ENCODE measurements at regions not wholly inside any gene's neighbourhood (a gene's known extent, or its start where the extent isn't known, plus 50 kb on each side); places are given as distances from the start of the nearest gene placed in this dataset.
"Not testable (repeated sequence)": the region's sequence is repeated elsewhere in the genome, so short reads cannot be mapped to it uniquely, and the experiment has no call there.

DNA sequence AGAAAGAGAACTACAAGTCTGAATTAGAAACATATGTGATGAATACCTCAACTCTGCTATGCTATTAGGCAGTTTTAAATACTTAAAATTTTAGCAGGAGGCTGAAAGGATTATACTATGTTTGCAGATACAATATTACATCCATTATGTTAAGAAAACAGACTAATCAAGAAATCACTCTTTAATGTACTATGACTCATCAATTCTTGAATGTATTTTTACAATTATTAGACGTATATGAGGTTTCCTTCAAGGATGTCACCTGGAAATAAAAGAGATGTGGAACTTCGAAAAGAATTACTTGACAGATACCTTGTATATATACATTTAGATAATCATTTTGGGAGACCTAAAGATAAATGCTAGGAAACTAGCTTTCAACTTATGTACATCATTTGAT is 835.6 kb upstream of the MIR17HG start:
- H3K4me1 ChIP-seq (ENCODE audit: insufficient read depth), result no peaks in the 10 kb centered on the region
- no peak overlapping the region for H3K4me2 ChIP-seq
- no peaks in the 10 kb centered on the region for H3K9me3 ChIP-seq (ENCODE audit: low read depth)
- no peak overlapping the region for H3K27ac ChIP-seq
- TF ChIP-seq EZH2phosphoT487 (IDR thresholded peaks at IDR 0.05; ENCODE audit: low read depth, severe bottlenecking, unreplicated experiment) (no peak), EZH2 (IDR thresholded peaks at IDR 0.05; ENCODE audit: borderline replicate concordance) (no peak)
- TF ChIP-seq, protein P1, sequence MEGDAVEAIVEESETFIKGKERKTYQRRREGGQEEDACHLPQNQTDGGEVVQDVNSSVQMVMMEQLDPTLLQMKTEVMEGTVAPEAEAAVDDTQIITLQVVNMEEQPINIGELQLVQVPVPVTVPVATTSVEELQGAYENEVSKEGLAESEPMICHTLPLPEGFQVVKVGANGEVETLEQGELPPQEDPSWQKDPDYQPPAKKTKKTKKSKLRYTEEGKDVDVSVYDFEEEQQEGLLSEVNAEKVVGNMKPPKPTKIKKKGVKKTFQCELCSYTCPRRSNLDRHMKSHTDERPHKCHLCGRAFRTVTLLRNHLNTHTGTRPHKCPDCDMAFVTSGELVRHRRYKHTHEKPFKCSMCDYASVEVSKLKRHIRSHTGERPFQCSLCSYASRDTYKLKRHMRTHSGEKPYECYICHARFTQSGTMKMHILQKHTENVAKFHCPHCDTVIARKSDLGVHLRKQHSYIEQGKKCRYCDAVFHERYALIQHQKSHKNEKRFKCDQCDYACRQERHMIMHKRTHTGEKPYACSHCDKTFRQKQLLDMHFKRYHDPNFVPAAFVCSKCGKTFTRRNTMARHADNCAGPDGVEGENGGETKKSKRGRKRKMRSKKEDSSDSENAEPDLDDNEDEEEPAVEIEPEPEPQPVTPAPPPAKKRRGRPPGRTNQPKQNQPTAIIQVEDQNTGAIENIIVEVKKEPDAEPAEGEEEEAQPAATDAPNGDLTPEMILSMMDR (IDR thresholded peaks at IDR 0.05; ENCODE audit: poor library complexity), result no peak
- H3K9me2 ChIP-seq (replicated peaks; ENCODE audit: insufficient read depth), result no peaks in the 10 kb centered on the region
- no peak overlapping the region for H3K4me3 ChIP-seq
- 59% methylated on average over 2 of the region's 2 CpGs for WGBS (ENCODE audit: low lambda C conversion rate, missing lambda C conversion rate)
- H3K36me3 ChIP-seq (replicated peaks; ENCODE audit: insufficient read depth, low read depth), result no peaks in the 10 kb centered on the region
- no peaks in the 10 kb centered on the region for H3K79me2 ChIP-seq
- no peaks in the 10 kb centered on the region for H3K27me3 ChIP-seq
- H2AFZ ChIP-seq, result no peak overlapping the region
- no peaks in the 10 kb centered on the region for H4K20me1 ChIP-seq (ENCODE audit: insufficient read depth, poor library complexity, severe bottlenecking)
- no peak for DNase-seq (ENCODE audit: low spot score)

DNA sequence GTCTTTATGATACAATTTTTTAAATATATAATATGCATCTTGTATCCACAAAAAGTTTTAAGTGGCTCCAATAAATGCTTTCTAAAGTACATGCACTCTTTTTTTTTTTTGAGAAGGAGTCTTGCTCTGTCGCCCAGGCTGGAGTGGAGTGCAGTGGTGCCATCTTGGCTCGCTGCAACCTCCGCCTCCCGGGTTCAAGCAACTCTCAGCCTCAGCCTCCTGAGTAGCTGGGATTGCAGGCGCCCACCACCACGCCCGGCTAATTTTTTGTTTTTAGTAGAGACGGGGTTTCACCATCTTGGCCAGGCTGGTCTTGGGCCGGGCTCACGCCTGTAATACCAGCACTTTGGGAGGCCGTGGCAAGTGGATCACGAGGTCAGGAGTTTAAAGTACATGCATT is 832.8 kb upstream of the MIR17HG start:
- not testable (repeated sequence) for H3K27ac ChIP-seq; H2AFZ ChIP-seq; H3K36me3 ChIP-seq (replicated peaks; ENCODE audit: insufficient read depth, low read depth); H3K4me1 ChIP-seq (ENCODE audit: insufficient read depth); H3K4me2 ChIP-seq; DNase-seq (ENCODE audit: low spot score); H3K79me2 ChIP-seq; H3K9me2 ChIP-seq (replicated peaks; ENCODE audit: insufficient read depth); H3K9me3 ChIP-seq (ENCODE audit: low read depth); H4K20me1 ChIP-seq (ENCODE audit: insufficient read depth, poor library complexity, severe bottlenecking); H3K4me3 ChIP-seq; H3K27me3 ChIP-seq
- WGBS (ENCODE audit: low lambda C conversion rate, missing lambda C conversion rate), result 96% methylated on average over 12 of the region's 12 CpGs

DNA sequence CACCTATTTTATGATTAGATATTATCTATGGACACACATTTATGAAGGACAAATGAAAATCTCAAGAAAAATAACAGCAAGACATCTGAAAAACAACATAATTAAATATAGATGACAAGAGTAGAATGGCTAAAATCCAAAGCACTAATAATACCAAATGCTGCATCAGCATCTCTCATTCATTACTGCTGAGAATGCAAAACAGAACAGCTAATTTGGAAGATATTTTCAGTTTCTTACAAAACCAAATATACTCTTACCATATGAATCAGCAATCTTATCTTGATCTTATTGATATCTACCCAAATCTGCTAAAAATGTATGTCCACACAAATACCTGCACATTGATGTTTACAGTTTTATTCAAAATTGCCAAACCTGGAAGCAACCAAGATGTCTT is 829.1 kb upstream of the MIR17HG start:
- Histone ChIP-seq H3K27me3 (no peaks in the 10 kb centered on the region), H4K20me1 (ENCODE audit: insufficient read depth, poor library complexity, severe bottlenecking) (no peaks in the 10 kb centered on the region), H2AFZ (no peak overlapping the region), H3K4me2 (no peak overlapping the region), H3K79me2 (no peaks in the 10 kb centered on the region), H3K4me3 (no peak overlapping the region), H3K9me3 (ENCODE audit: low read depth) (no peaks in the 10 kb centered on the region), H3K27ac (no peak overlapping the region), H3K36me3 (replicated peaks; ENCODE audit: insufficient read depth, low read depth) (no peaks in the 10 kb centered on the region), H3K4me1 (ENCODE audit: insufficient read depth) (no peaks in the 10 kb centered on the region), H3K9me2 (replicated peaks; ENCODE audit: insufficient read depth) (no peaks in the 10 kb centered on the region)
- TF ChIP-seq, protein P1 (IDR thresholded peaks at IDR 0.05; ENCODE audit: poor library complexity), result no peak
- no peak for TF ChIP-seq EZH2 (IDR thresholded peaks at IDR 0.05; ENCODE audit: borderline replicate concordance)
- TF ChIP-seq EZH2phosphoT487 (IDR thresholded peaks at IDR 0.05; ENCODE audit: low read depth, severe bottlenecking, unreplicated experiment), result no peak
- no peak for DNase-seq (ENCODE audit: low spot score)

DNA sequence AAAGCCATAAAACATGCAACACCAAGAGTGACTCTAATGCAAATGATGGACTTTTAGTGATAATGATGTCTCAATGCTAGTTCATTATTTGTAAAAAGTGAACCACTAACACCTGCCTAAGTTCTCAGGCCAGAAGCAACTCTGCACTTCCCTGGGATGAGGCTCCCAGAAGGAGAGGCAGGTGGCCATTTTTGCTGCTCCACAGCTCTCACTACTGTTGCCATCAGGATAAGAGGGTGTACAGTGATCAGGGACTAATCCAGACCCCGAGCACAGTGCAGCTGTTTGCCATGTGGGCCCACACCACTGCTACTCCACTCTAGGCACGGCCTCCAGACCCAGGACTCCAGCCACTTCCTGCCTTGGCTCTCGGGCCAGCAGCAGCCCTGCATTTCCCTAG is 828.3 kb upstream of the MIR17HG start:
- Histone ChIP-seq H3K27me3 (no peaks in the 10 kb centered on the region), H3K4me3 (no peak overlapping the region), H3K9me2 (replicated peaks; ENCODE audit: insufficient read depth) (no peaks in the 10 kb centered on the region), H3K9me3 (ENCODE audit: low read depth) (no peaks in the 10 kb centered on the region), H3K36me3 (replicated peaks; ENCODE audit: insufficient read depth, low read depth) (no peaks in the 10 kb centered on the region), H3K4me2 (no peak overlapping the region), H4K20me1 (ENCODE audit: insufficient read depth, poor library complexity, severe bottlenecking) (no peaks in the 10 kb centered on the region), H3K4me1 (ENCODE audit: insufficient read depth) (no peaks in the 10 kb centered on the region), H3K27ac (no peak overlapping the region), H2AFZ (no peak overlapping the region), H3K79me2 (no peaks in the 10 kb centered on the region)
- TF ChIP-seq EZH2 (IDR thresholded peaks at IDR 0.05; ENCODE audit: borderline replicate concordance) (no peak), EZH2phosphoT487 (IDR thresholded peaks at IDR 0.05; ENCODE audit: low read depth, severe bottlenecking, unreplicated experiment) (no peak)
- TF ChIP-seq, protein P1 (IDR thresholded peaks at IDR 0.05; ENCODE audit: poor library complexity), result no peak
- no peak for DNase-seq (ENCODE audit: low spot score)
- 54% methylated on average over 3 of the region's 3 CpGs for WGBS (ENCODE audit: low lambda C conversion rate, missing lambda C conversion rate)
